Retinal pigment epithelial cell (primary cell): ENCODE measurements at regions not wholly inside any gene's neighbourhood (a gene's known extent, or its start where the extent isn't known, plus 50 kb on each side); places are given as distances from the start of the nearest gene placed in this dataset.
"Not testable (repeated sequence)": the region's sequence is repeated elsewhere in the genome, so short reads cannot be mapped to it uniquely, and the experiment has no call there.

Source experiments
- DNase-seq: peaks from one replicate; pipeline ENCODE4 v3.0.0-alpha.2; 2010; ENCODE audit warnings: low read depth
- H3K4me3 ChIP-seq: 2 replicates; pipeline ENCODE4 v1.5.1; 2011; ENCODE audit warnings: mild to moderate bottlenecking, low read length, control low read depth, moderate library complexity
- TF ChIP-seq, protein P1 (sequence below): conservative IDR thresholded peaks from 2 replicates; pipeline ENCODE4 v1.5.1; 2011; ENCODE audit warnings: low read depth, low read length, control low read depth, inconsistent platforms

DNA sequence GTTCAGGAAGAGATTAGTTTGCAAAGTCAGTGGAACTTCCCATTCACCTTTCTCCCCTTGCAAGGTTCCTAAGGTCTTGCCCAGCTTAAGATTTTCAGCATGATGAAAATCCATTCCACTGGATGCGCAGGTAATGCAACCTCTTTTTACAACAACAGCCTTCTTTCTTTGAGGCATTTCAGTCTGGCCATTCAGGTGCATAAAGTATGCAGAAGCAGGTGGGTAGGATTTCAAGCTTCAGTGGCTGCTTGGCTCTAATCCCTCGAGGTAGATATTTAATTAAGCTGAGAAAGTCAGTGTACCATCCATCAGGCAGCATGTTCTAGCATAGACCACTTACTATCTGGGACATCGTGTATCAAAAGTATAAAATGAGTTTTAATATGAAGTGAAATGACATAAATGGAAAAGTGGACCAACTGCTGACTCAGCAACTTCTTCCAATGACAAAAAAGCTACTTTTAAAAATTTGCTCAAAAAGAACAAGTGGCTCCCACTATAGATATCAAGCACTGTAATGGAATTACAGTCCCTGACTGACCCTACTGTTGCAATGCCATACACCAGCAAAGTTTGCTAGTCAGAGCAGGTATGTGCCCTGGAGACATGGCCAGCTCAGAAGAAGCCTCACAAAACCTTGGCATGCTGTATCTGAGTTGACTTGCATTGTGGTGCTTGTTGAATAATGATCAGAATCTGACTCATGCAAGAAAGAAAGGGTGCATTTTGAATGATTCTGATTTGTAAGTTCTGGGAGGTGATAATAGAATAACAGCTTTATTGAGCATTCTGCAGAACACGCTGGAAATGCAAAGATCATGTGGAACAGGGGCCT lies 459.9 kb upstream of the MCTP2 start:
- no peak for DNase-seq
- H3K4me3 ChIP-seq: no peak overlapping the region
- TF ChIP-seq, protein P1, sequence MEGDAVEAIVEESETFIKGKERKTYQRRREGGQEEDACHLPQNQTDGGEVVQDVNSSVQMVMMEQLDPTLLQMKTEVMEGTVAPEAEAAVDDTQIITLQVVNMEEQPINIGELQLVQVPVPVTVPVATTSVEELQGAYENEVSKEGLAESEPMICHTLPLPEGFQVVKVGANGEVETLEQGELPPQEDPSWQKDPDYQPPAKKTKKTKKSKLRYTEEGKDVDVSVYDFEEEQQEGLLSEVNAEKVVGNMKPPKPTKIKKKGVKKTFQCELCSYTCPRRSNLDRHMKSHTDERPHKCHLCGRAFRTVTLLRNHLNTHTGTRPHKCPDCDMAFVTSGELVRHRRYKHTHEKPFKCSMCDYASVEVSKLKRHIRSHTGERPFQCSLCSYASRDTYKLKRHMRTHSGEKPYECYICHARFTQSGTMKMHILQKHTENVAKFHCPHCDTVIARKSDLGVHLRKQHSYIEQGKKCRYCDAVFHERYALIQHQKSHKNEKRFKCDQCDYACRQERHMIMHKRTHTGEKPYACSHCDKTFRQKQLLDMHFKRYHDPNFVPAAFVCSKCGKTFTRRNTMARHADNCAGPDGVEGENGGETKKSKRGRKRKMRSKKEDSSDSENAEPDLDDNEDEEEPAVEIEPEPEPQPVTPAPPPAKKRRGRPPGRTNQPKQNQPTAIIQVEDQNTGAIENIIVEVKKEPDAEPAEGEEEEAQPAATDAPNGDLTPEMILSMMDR: no peak

DNA sequence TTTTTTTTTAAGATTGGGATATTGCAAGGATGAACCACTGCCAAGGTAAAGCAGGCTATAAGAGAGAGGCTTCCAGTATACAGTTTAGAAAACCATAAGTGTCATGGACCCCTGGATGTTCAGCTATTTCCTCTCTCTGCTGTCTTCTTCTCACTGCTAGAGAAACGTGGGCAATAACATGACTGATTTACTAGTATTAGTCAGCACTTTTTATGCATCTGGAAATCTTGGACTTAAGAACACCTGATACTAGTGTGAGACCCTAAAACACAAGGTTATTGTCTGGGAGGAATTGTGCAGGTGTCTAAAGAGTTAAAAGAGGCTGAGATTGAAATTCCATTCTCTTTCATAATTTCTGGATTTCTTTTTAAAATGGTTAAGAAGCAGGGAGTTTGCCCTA lies 460.6 kb upstream of the MCTP2 start:
- no peak overlapping the region for H3K4me3 ChIP-seq
- TF ChIP-seq, protein P1: no peak
- no peak for DNase-seq

DNA sequence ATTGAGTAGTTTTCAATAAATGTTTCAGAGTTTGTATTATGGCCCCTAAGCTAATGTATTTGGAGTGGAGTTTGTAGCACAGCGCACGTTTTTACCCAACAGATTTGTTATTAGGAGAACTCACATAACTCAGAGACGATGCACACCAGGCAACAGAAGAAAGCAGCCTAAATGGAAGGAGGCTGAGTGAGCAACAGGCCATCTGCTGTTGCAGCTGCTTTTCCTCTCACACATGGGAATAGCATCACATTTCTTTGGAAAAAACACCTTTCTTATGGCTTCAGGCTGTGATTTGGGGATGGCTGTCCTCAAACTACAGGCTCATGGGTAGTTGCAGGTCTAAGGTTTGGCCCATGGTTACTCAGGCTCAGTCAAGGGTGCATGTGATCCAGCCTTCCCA lies 469.3 kb upstream of the MCTP2 start:
- no peak overlapping the region for H3K4me3 ChIP-seq
- TF ChIP-seq, protein P1: no peak
- DNase-seq: no peak

DNA sequence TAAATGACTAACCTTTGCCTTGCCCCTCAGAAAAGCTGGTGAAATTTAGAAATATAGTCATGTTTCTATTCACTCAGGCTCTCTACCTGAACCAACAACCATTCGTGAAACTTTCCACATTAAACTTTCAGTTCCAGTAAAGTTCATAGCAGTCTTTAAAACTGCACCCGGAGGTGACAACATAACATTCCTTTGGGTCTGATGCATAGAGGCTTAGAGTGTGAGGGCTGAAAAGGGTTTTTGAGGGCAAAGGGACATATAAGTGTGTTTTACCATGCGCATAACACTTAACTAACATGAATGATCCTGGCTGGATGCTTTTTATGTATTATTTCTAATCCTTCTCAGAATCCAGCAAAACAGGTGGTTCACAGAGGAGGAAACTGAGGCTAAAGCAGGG lies 471.7 kb upstream of the MCTP2 start:
- TF ChIP-seq, protein P1: no peak
- H3K4me3 ChIP-seq: no peak overlapping the region
- DNase-seq: peak; percentile 65

DNA sequence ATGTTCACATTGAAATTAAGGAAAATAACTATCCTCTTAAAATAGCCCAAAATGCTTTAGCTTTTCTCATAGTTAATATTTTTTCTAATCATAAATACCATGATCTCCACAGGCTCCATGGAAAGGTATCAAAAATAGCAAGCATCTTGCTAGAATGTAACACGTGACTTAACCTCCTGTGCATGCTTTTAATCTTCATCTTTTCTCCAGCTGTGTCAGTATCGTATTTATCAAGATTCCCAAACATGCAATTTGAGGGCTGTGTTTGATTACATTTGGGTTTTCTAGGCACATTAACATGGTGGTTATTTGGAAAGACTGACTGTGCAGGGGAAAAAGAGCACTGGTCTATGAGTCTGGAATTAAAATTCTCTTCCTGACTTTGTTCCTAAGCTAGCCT lies 472.5 kb upstream of the MCTP2 start:
- TF ChIP-seq, protein P1: no peak
- no peak for DNase-seq
- no peak overlapping the region for H3K4me3 ChIP-seq

DNA sequence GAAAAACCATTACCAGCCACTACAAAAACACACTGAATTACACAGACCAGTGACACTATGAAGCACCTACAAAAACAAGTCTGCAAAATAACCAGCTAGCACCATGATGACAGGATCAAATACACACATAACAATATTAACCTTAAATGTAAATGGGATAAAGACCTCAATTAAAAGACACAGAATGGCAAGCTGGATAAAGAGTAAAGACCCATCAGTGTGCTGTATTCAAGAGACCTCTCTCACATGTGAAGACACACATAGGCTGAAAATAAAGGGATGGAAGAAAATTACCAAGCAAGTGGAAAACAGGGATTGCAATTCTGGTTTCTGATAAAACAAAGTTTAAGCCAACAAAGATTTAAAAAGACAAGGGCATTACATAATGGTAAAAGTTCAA lies 482.7 kb upstream of the MCTP2 start:
- DNase-seq: no peak
- TF ChIP-seq, protein P1: no peak
- H3K4me3 ChIP-seq: no peak overlapping the region

DNA sequence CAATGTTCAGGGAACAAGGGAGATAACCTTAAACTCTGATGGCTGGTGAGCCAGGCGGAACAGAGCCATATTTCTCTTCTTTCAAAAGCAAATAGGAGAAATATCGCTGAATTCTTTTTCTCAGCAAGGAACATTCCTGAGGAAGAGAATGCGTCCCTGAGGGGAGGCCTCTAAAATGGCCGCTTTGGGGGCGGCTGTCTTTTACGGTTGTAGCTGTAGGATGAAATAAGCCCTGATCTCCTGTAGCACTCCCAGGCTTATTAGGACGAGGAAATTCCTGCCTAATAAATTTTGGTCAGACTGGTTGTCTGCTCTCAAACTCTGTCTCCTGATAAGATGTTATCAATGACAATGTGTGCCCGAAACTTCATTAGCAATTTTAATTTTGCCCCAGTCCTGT lies 496.4 kb upstream of the MCTP2 start:
- H3K4me3 ChIP-seq, DNase-seq: not testable (repeated sequence)

DNA sequence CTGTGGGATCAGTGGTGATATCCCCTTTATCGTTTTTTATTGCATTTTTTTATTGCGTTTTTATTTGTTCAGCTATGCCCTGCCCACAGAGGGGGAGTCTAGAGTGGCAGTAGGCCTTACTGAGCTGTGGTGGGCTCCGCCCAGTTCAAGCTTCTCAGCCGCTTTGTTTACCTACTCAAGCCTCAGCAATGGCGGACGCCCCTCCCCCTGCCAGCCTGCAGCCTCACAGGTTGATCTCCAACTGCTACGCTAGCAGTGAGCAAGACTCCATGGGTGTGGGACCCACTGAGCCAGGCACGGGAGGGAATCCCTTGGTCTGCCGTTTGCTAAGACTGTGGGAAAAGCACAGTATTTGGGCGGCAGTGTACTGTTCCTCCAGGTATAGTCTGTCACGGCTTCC lies 500.6 kb upstream of the MCTP2 start:
- TF ChIP-seq, protein P1: no peak
- no peak overlapping the region for H3K4me3 ChIP-seq
- DNase-seq: no peak
